ENCODE measurements at regions not wholly inside any gene's neighbourhood (a gene's known extent, or its start where the extent isn't known, plus 50 kb on each side); places are given as distances from the start of the nearest gene placed in this dataset.

GRCh38 chr1:63148825-63149645 lies 173.3 kb upstream of the FOXD3 start:
- TF ChIP-seq CTCF (IDR thresholded peaks at IDR 0.05) (no peak), EP300 (IDR thresholded peaks at IDR 0.05) (no peak), POLR2A (IDR thresholded peaks at IDR 0.05) (no peak)
